GM12878 (cell line): ENCODE measurements at regions not wholly inside any gene's neighbourhood (a gene's known extent, or its start where the extent isn't known, plus 50 kb on each side); places are given as distances from the start of the nearest gene placed in this dataset.

Experiments used
- ATAC-seq: fragments of 200-7000 bp; cut with Tn5 transposase; 3 replicates; pipeline ENCODE4 v1.9.1; 2020; ENCODE audit warnings: mild to moderate bottlenecking, moderate library complexity
- BruUV-seq: library from RNA; stranded (reverse); fragments of 400-500 nt; replicated peaks from 2 replicates; lab custom pipeline; 2021; lab: Mats Ljungman, UMichigan
- CTCF ChIA-PET: fragments of 300-600 bp; sonication (Branson Sonifier 250); formaldehyde crosslinking; extraction: SDS; loops from one replicate; lab custom pipeline; 2021; ENCODE audit warnings: inconsistent platforms; lab: Yijun Ruan, JAX
- POLR2A ChIA-PET: fragments of 350-600 bp; formaldehyde crosslinking; extraction: SDS; loops from one replicate; lab custom pipeline; 2021; ENCODE audit warnings: inconsistent platforms; lab: Charles Lee
- RAD21 ChIA-PET: fragments of 300-600 bp; sonication (Branson Sonifier 250); formaldehyde crosslinking; loops from one replicate; lab custom pipeline; 2023; ENCODE audit warnings: antibody characterized with exemption; ENCODE audit not compliant: unreplicated experiment; lab: Charles Lee
- SMC1A ChIA-PET: fragments of 300-600 bp; sonication (Branson Sonifier 250); formaldehyde crosslinking; loops from one replicate; lab custom pipeline; 2023; ENCODE audit not compliant: unreplicated experiment, uncharacterized antibody; lab: Charles Lee
- DNase-seq: peaks from one replicate; pipeline ENCODE4 v3.0.0-alpha.2; 2011; ENCODE audit warnings: low read depth, low spot score
- FAIRE-seq: peaks from 3 replicates; lab custom pipeline; 2011; peaks lifted over from hg19 to GRCh38; lab: Jason Lieb, UNC
- H2AFZ ChIP-seq: 2 replicates; pipeline ENCODE4 v1.6.0; 2011; ENCODE audit warnings: low read depth, low read length, control low read depth; ENCODE audit not compliant: control insufficient read depth
- H3K27ac ChIP-seq: 2 replicates; pipeline ENCODE4 v1.5.1; 2011; ENCODE audit warnings: control low read depth; ENCODE audit not compliant: control insufficient read depth, insufficient read depth
- H3K27me3 ChIP-seq, 2 experiments: replicated peaks in 1 of 2; 2 replicates each; pipeline versions ENCODE4 v1.6.0 to v1.6.1; 2011; ENCODE audit warnings: low read length in 1 of 2; ENCODE audit not compliant: control insufficient read depth in 2 of 2, insufficient read depth in 2 of 2
- H3K36me3 ChIP-seq, 2 experiments: 2 replicates each; pipeline ENCODE4 v1.5.1; 2011; ENCODE audit warnings: low read length in 1 of 2; ENCODE audit not compliant: control insufficient read depth in 2 of 2, insufficient read depth in 2 of 2
- H3K4me1 ChIP-seq: 2 replicates; pipeline ENCODE4 v1.6.1; 2011; ENCODE audit warnings: mild to moderate bottlenecking, low read length, moderate library complexity, mixed read lengths; ENCODE audit not compliant: control insufficient read depth, insufficient read depth
- H3K4me2 ChIP-seq: 2 replicates; pipeline ENCODE4 v1.6.0; 2011; ENCODE audit warnings: control low read depth; ENCODE audit not compliant: control insufficient read depth, insufficient read depth
- H3K4me3 ChIP-seq: fragments of 200-600 bp; sonication (generic); 2 replicates; pipeline ENCODE4 v1.5.1; 2016
- H3K79me2 ChIP-seq: 2 replicates; pipeline ENCODE4 v1.6.0; 2011; ENCODE audit warnings: low read length; ENCODE audit not compliant: control insufficient read depth, insufficient read depth
- H3K9ac ChIP-seq: 2 replicates; pipeline ENCODE4 v1.8.0; 2011; ENCODE audit warnings: low read length, control low read depth, mixed read lengths; ENCODE audit not compliant: control insufficient read depth, insufficient read depth
- H3K9me3 ChIP-seq: replicated peaks from 3 replicates; pipeline ENCODE4 v1.5.1; 2011; ENCODE audit warnings: mild to moderate bottlenecking, low read length; ENCODE audit not compliant: control insufficient read depth, insufficient read depth
- H4K20me1 ChIP-seq: 2 replicates; pipeline ENCODE4 v1.6.0; 2011; ENCODE audit not compliant: control insufficient read depth, insufficient read depth
- ATF7 ChIP-seq: fragments of 450-650 bp; IDR thresholded peaks from 2 replicates; pipeline ENCODE4 v1.6.1; 2016; ENCODE audit warnings: low read depth, mild to moderate bottlenecking
- BMI1 ChIP-seq: fragments of 450-650 bp; IDR thresholded peaks from 2 replicates; pipeline ENCODE4 v1.6.1; 2016; ENCODE audit warnings: mild to moderate bottlenecking, moderate library complexity, borderline replicate concordance
- CBX5 ChIP-seq: sonication (generic); IDR thresholded peaks from 2 replicates; pipeline ENCODE4 v1.6.1; 2016; ENCODE audit warnings: low read depth, moderate library complexity, mild to moderate bottlenecking, inconsistent platforms
- CEBPB ChIP-seq, 2 experiments: fragments of 150-350 bp in 1 of 2; IDR thresholded peaks; 2 replicates each; pipeline ENCODE4 v1.6.1; 2012 to 2014; ENCODE audit warnings: low read depth in 2 of 2, low read length in 2 of 2, borderline replicate concordance in 1 of 2, inconsistent platforms in 1 of 2
- DPF2 ChIP-seq: fragments of 450-650 bp; IDR thresholded peaks from 2 replicates; pipeline ENCODE4 v1.6.1; 2017; ENCODE audit warnings: mild to moderate bottlenecking
- EED ChIP-seq: sonication (generic); IDR thresholded peaks from 2 replicates; pipeline ENCODE4 v1.6.1; 2016; ENCODE audit warnings: antibody characterized with exemption, low read depth
- IRF4 ChIP-seq: IDR thresholded peaks from 2 replicates; pipeline ENCODE4 v1.6.1; 2011; ENCODE audit warnings: low read depth, low read length
- PAX5 ChIP-seq: IDR thresholded peaks from 2 replicates; pipeline ENCODE4 v1.6.1; 2011; ENCODE audit warnings: low read depth, low read length, borderline replicate concordance
- SMAD1 ChIP-seq: fragments of 450-650 bp; IDR thresholded peaks from 2 replicates; pipeline ENCODE4 v1.6.1; 2018; ENCODE audit warnings: mild to moderate bottlenecking, low read depth; ENCODE audit not compliant: partially characterized antibody
- TCF7 ChIP-seq: IDR thresholded peaks from 2 replicates; pipeline ENCODE4 v1.6.1; 2014; ENCODE audit warnings: antibody characterized with exemption, borderline replicate concordance
- ZBTB4 ChIP-seq: fragments of 450-650 bp; formaldehyde crosslinking; IDR thresholded peaks from 2 replicates; pipeline ENCODE4 v1.4.0; 2022; ENCODE audit warnings: mild to moderate bottlenecking, moderate library complexity
- WGBS: methylation state at CpG from one replicate; pipeline ENCODE4 v1.1.6; 2016; ENCODE audit warnings: low lambda C conversion rate; ENCODE audit not compliant: insufficient replicate concordance, insufficient coverage; ENCODE audit errors: missing lambda C conversion rate; 5-methylcytosine and 5-hydroxymethylcytosine counted together
- in situ Hi-C: fragments of 300-500 bp; cut with MboI; formaldehyde crosslinking; loops from 9 replicates; pipeline ENCODE4 v1.14.3; 2018; ENCODE audit warnings: mixed read lengths
- intact Hi-C: fragments of 100-400 bp; cut with micrococcal nuclease; formaldehyde crosslinking; loops from one replicate; pipeline ENCODE4 v1.14.2; 2022; ENCODE audit not compliant: unreplicated experiment

- TF ChIP-seq SMAD1 = no peak
- TF ChIP-seq BMI1 = no peak
- no peak for TF ChIP-seq PAX5
- no peak for TF ChIP-seq TCF7
- no peak for TF ChIP-seq CBX5
- no peak for TF ChIP-seq ZBTB4 (CRISPR knock-in tag)
- TF ChIP-seq DPF2 = no peak
- TF ChIP-seq IRF4 = no peak
- TF ChIP-seq, all 136 proteins: peak for 0
Measured at GRCh38 chr4:14669371-14669770, 332.9 kb upstream of the CPEB2 start (continued).

DNA sequence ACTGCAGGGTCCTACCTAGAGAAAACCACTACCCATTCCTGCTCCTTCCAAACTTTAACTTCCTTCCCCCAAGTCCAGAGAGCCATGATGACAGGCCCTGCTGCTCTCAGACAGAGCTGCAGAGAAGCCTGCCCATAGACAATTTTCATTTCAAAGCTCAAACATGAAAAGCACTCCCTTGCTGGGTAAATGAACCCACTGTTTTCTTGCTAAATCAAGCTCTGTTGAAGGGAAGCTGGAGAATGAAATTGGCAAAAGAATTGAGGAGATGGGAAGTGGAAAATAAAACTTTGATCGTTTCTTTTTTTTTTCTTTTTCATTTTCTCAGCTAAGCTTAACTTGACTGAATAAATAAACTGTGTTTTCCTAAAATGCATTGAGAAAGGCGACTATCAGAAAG lies 331.1 kb upstream of the CPEB2 start:
- Histone ChIP-seq H3K4me1 (no peaks in the 10 kb centered on the region), H3K36me3 (no peaks in the 10 kb centered on the region), H2AFZ (no peak overlapping the region), H3K9ac (no peak overlapping the region), H3K27ac (no peak overlapping the region), H4K20me1 (no peaks in the 10 kb centered on the region), H3K27me3 (no peaks in the 10 kb centered on the region; a peak in 1 of 4 replicates), H3K4me3 (no peak overlapping the region), H3K9me3 (no peaks in the 10 kb centered on the region; the same call in 2 of the 3 replicates), H3K79me2 (no peaks in the 10 kb centered on the region), H3K4me2 (no peak overlapping the region)
- SMC1A ChIA-PET = no interaction called here
- no peak for DNase-seq
- intact Hi-C loops (no loop called here), in situ Hi-C loops (loop anchor here (5.0 kb wide), 1 partner anchor 41 kb away; no protein-coding TSS in a partner anchor)
- no TSS peak for BruUV-seq
- no peak for TF ChIP-seq ATF7
- no peak for TF ChIP-seq EED
- TF ChIP-seq CEBPB (IDR thresholded peaks at IDR 0.05; ENCODE audit: borderline replicate concordance in 1 of 2, low read depth in 2 of 2, low read length in 2 of 2) = no peak
- WGBS = 3% methylated on average over 2 of the region's 2 CpGs
- FAIRE-seq = no peak
- RAD21 ChIA-PET = no interaction called here
- no peak for ATAC-seq
- CTCF ChIA-PET = interaction anchor here (0.7 kb wide), 1 partner anchor 412 kb away, joined by 3 read pairs; no protein-coding TSS in a partner anchor
- POLR2A ChIA-PET = no interaction called here
